ENCODE measurements at regions not wholly inside any gene's neighbourhood (a gene's known extent, or its start where the extent isn't known, plus 50 kb on each side); places are given as distances from the start of the nearest gene placed in this dataset.

- intact Hi-C loops (cut with DNase I): no loop called here
- Histone ChIP-seq H3K9ac (ENCODE audit: low read depth in 2 of 2, low read length in 2 of 2) (no peak overlapping the region), H3K4me3 (no peak overlapping the region), H3K4me1 (no peaks in the 10 kb centered on the region), H3K27ac (no peak overlapping the region), H3K27me3 (no peaks in the 10 kb centered on the region), H3K9me3 (no peaks in the 10 kb centered on the region), H3K36me3 (no peaks in the 10 kb centered on the region)
- TF ChIP-seq, protein P1, sequence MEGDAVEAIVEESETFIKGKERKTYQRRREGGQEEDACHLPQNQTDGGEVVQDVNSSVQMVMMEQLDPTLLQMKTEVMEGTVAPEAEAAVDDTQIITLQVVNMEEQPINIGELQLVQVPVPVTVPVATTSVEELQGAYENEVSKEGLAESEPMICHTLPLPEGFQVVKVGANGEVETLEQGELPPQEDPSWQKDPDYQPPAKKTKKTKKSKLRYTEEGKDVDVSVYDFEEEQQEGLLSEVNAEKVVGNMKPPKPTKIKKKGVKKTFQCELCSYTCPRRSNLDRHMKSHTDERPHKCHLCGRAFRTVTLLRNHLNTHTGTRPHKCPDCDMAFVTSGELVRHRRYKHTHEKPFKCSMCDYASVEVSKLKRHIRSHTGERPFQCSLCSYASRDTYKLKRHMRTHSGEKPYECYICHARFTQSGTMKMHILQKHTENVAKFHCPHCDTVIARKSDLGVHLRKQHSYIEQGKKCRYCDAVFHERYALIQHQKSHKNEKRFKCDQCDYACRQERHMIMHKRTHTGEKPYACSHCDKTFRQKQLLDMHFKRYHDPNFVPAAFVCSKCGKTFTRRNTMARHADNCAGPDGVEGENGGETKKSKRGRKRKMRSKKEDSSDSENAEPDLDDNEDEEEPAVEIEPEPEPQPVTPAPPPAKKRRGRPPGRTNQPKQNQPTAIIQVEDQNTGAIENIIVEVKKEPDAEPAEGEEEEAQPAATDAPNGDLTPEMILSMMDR (IDR thresholded peaks at IDR 0.05): no peak
- DNase-seq: no peak
These were observed 106.2 kb upstream of the CHORDC1 start for GRCh38 chr11:90329043-90329442.

DNA sequence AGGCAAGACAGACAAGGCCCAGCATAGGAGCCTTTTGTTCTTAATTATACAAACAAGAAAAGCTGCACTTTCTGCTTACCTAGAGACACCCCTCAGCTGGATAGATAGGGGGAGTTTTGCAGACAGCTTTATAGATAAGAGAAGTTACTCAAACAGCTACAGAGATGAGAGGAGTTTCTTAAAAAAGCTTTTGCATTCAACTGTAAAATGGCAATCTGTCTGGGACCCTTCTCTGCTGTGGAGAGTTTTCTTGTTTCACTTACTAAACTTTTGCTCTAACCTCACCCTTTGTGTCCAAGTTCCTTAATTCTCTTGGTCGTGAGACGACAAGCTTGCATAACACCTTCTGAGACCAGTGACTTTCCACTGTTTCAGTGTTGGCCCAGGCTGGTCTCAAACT is 103.8 kb upstream of the CHORDC1 start:
- intact Hi-C loops (cut with DNase I): no loop called here
- Histone ChIP-seq H3K9me3 (no peaks in the 10 kb centered on the region), H3K4me3 (no peak overlapping the region), H3K36me3 (no peaks in the 10 kb centered on the region), H3K27me3 (no peaks in the 10 kb centered on the region), H3K27ac (no peak overlapping the region), H3K4me1 (no peaks in the 10 kb centered on the region), H3K9ac (ENCODE audit: low read depth in 2 of 2, low read length in 2 of 2) (no peak overlapping the region)
- TF ChIP-seq, protein P1 (IDR thresholded peaks at IDR 0.05): no peak
- DNase-seq: no peak

DNA sequence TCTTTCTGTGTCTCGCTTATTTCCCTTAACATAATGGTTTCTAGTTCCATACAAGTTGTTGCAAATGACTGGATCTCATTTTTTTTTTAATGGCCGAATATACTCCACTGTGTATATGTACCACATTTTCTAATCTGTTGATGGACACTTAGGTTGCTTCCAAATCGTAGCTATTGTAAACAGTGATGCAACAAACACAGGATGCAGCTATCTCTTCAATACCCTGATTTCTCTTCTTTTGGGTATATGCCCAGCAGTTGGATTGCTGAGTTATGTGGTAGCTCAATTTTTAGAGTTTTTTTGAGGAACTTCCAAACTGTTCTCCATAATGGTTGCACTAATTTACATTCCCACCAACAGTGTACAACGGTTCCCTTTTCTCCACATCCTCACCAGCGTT is 100.4 kb upstream of the CHORDC1 start:
- Histone ChIP-seq H3K36me3 (no peaks in the 10 kb centered on the region), H3K4me1 (no peaks in the 10 kb centered on the region), H3K4me3 (no peak overlapping the region), H3K27me3 (no peaks in the 10 kb centered on the region), H3K9ac (ENCODE audit: low read depth in 2 of 2, low read length in 2 of 2) (no peak overlapping the region), H3K27ac (no peak overlapping the region), H3K9me3 (no peaks in the 10 kb centered on the region)
- intact Hi-C loops (cut with DNase I): no loop called here
- no peak for DNase-seq
- TF ChIP-seq, protein P1 (IDR thresholded peaks at IDR 0.05): no peak

DNA sequence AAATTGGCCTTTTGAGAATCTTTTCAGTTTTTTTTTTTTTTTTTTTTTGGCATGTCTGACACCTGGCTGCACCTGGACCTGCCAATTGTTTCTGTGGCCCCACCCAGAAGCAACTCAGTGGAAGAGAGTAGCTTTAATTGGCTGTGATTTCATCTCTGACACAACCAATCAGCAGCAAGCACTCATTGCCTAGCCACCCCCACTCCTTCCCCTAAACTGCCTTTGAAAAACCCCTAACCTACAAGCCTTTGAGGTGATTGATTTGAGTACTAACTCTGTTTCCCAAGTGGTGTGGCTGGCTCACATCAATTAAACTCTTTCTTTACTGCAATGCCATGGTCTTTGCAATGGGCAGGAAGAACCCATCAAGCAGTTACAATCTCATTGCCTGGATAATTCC is 98.2 kb upstream of the CHORDC1 start:
- Histone ChIP-seq H3K27ac (no peak overlapping the region), H3K36me3 (no peaks in the 10 kb centered on the region), H3K4me1 (no peaks in the 10 kb centered on the region), H3K9ac (ENCODE audit: low read depth in 2 of 2, low read length in 2 of 2) (no peak overlapping the region), H3K27me3 (no peaks in the 10 kb centered on the region), H3K4me3 (no peak overlapping the region), H3K9me3 (no peaks in the 10 kb centered on the region)
- no peak for DNase-seq
- TF ChIP-seq, protein P1 (IDR thresholded peaks at IDR 0.05): no peak
- intact Hi-C loops (cut with DNase I): no loop called here

GRCh38 chr11:90318651-90319050 is 95.8 kb upstream of the CHORDC1 start:
- no peak overlapping the region for H3K27ac ChIP-seq
- H3K9me3 ChIP-seq: no peaks in the 10 kb centered on the region
- intact Hi-C loops (cut with DNase I): no loop called here
- DNase-seq: no peak
- TF ChIP-seq, protein P1 (IDR thresholded peaks at IDR 0.05): no peak
- no peaks in the 10 kb centered on the region for H3K36me3 ChIP-seq
- no peak overlapping the region for H3K9ac ChIP-seq (ENCODE audit: low read depth in 2 of 2, low read length in 2 of 2)
- no peaks in the 10 kb centered on the region for H3K27me3 ChIP-seq
- no peak overlapping the region for H3K4me3 ChIP-seq
- no peaks in the 10 kb centered on the region for H3K4me1 ChIP-seq

GRCh38 chr11:90310210-90310609 is 87.4 kb upstream of the CHORDC1 start:
- Histone ChIP-seq H3K27ac (no peak overlapping the region), H3K9ac (ENCODE audit: low read depth in 2 of 2, low read length in 2 of 2) (no peak overlapping the region), H3K27me3 (no peaks in the 10 kb centered on the region), H3K4me3 (no peak overlapping the region), H3K9me3 (no peaks in the 10 kb centered on the region), H3K4me1 (no peaks in the 10 kb centered on the region), H3K36me3 (no peaks in the 10 kb centered on the region)
- intact Hi-C loops (cut with DNase I): no loop called here
- DNase-seq: no peak
- TF ChIP-seq, protein P1 (IDR thresholded peaks at IDR 0.05): no peak
